SU-DHL-6 (cell line): ENCODE measurements at regions not wholly inside any gene's neighbourhood (a gene's known extent, or its start where the extent isn't known, plus 50 kb on each side); places are given as distances from the start of the nearest gene placed in this dataset.

Source experiments
- H2AFZ ChIP-seq: fragments of 200-600 bp; sonication (generic); 2 replicates; pipeline ENCODE4 v1.6.1; 2014; ENCODE audit warnings: low read depth, mild to moderate bottlenecking, moderate library complexity, mixed read lengths, antibody characterized with exemption, low read length; ENCODE audit not compliant: severe bottlenecking
- H3F3A ChIP-seq: fragments of 200-600 bp; shearing (Covaris generic); 2 replicates; pipeline ENCODE4 v1.6.0; 2016; ENCODE audit warnings: antibody characterized with exemption, mild to moderate bottlenecking; ENCODE audit not compliant: insufficient read depth
- H3K27ac ChIP-seq: fragments of 200-600 bp; sonication (generic); 2 replicates; pipeline ENCODE4 v1.5.1; 2016; ENCODE audit warnings: low read depth, mild to moderate bottlenecking, low read length, moderate library complexity, mixed read lengths
- H3K27me3 ChIP-seq: fragments of 200-600 bp; sonication (generic), shearing (Covaris generic); 2 replicates; pipeline ENCODE4 v1.6.0; 2014; ENCODE audit warnings: mild to moderate bottlenecking, low read length
- H3K36me3 ChIP-seq: fragments of 200-600 bp; sonication (generic); 2 replicates; pipeline ENCODE4 v1.6.1; 2014; ENCODE audit warnings: mild to moderate bottlenecking, low read length, mixed read lengths
- H3K4me2 ChIP-seq: fragments of 300-600, 200-600 bp; shearing (Covaris generic), sonication (generic); 2 replicates; pipeline ENCODE4 v1.6.0; 2014; ENCODE audit warnings: low read length, low read depth, mild to moderate bottlenecking; ENCODE audit not compliant: poor library complexity, severe bottlenecking
- H3K4me3 ChIP-seq: fragments of 200-600 bp; sonication (generic); 2 replicates; pipeline ENCODE4 v1.5.1; 2014; ENCODE audit warnings: antibody characterized with exemption, low read length, mild to moderate bottlenecking, mixed read lengths; ENCODE audit not compliant: insufficient read depth, poor library complexity, severe bottlenecking
- H3K79me2 ChIP-seq: fragments of 200-600 bp; sonication (generic); 2 replicates; pipeline ENCODE4 v1.6.1; 2014; ENCODE audit warnings: mild to moderate bottlenecking, low read length, moderate library complexity; ENCODE audit not compliant: insufficient read depth
- H3K9ac ChIP-seq: fragments of 200-600 bp; sonication (generic); 2 replicates; pipeline ENCODE4 v1.7.0; 2014; ENCODE audit warnings: mild to moderate bottlenecking, low read length
- H3K9me2 ChIP-seq: fragments of 200-600 bp; sonication (generic); replicated peaks from 2 replicates; pipeline ENCODE4 v1.6.1; 2014; ENCODE audit warnings: low read length; ENCODE audit not compliant: insufficient read depth
- H3K9me3 ChIP-seq: fragments of 200-600 bp; sonication (generic); 2 replicates; pipeline ENCODE4 v1.6.1; 2014; ENCODE audit warnings: low read length, mixed read lengths; ENCODE audit not compliant: insufficient read depth
- H4K20me1 ChIP-seq: fragments of 200-600 bp; sonication (generic); 2 replicates; pipeline ENCODE4 v1.6.1; 2014; ENCODE audit warnings: low read depth, mild to moderate bottlenecking, antibody characterized with exemption, low read length, moderate library complexity, mixed read lengths
- EZH2phosphoT487 ChIP-seq: fragments of 200-600 bp; sonication (generic), shearing (Covaris generic); conservative IDR thresholded peaks from 2 replicates; pipeline ENCODE4 v1.6.1; 2018; ENCODE audit warnings: mild to moderate bottlenecking, antibody characterized with exemption, low read length, moderate library complexity, mixed read lengths
- TF ChIP-seq, protein P1 (sequence below): fragments of 200-600 bp; sonication (generic); IDR thresholded peaks from one replicate; pipeline ENCODE4 v1.5.1; 2017; ENCODE audit warnings: antibody characterized with exemption, mild to moderate bottlenecking, low read length, moderate library complexity; ENCODE audit not compliant: insufficient read depth, poor library complexity, severe bottlenecking

- H3K79me2 ChIP-seq, result no peaks in the 10 kb centered on the region
- H3K4me3 ChIP-seq, result no peak overlapping the region
- H2AFZ ChIP-seq, result no peak overlapping the region
- H4K20me1 ChIP-seq, result no peaks in the 10 kb centered on the region
- H3K9me3 ChIP-seq, result no peaks in the 10 kb centered on the region
- no peak overlapping the region for H3K4me2 ChIP-seq
- TF ChIP-seq EZH2phosphoT487, result no peak
- TF ChIP-seq, protein P1, sequence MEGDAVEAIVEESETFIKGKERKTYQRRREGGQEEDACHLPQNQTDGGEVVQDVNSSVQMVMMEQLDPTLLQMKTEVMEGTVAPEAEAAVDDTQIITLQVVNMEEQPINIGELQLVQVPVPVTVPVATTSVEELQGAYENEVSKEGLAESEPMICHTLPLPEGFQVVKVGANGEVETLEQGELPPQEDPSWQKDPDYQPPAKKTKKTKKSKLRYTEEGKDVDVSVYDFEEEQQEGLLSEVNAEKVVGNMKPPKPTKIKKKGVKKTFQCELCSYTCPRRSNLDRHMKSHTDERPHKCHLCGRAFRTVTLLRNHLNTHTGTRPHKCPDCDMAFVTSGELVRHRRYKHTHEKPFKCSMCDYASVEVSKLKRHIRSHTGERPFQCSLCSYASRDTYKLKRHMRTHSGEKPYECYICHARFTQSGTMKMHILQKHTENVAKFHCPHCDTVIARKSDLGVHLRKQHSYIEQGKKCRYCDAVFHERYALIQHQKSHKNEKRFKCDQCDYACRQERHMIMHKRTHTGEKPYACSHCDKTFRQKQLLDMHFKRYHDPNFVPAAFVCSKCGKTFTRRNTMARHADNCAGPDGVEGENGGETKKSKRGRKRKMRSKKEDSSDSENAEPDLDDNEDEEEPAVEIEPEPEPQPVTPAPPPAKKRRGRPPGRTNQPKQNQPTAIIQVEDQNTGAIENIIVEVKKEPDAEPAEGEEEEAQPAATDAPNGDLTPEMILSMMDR, result no peak
- no peaks in the 10 kb centered on the region for H3K27me3 ChIP-seq
- no peak overlapping the region for H3K9ac ChIP-seq
- no peaks in the 10 kb centered on the region for H3F3A ChIP-seq
- no peaks in the 10 kb centered on the region for H3K36me3 ChIP-seq
- H3K27ac ChIP-seq, result no peak overlapping the region
- H3K9me2 ChIP-seq, result no peaks in the 10 kb centered on the region
Measured at GRCh38 chr5:99063737-99064136, 134.9 kb upstream of the CHD1 start.

- Histone ChIP-seq H3K9ac (no peak overlapping the region), H3K27me3 (no peaks in the 10 kb centered on the region)
Measured at GRCh38 chr5:99061711-99062110, 132.9 kb upstream of the CHD1 start.

DNA sequence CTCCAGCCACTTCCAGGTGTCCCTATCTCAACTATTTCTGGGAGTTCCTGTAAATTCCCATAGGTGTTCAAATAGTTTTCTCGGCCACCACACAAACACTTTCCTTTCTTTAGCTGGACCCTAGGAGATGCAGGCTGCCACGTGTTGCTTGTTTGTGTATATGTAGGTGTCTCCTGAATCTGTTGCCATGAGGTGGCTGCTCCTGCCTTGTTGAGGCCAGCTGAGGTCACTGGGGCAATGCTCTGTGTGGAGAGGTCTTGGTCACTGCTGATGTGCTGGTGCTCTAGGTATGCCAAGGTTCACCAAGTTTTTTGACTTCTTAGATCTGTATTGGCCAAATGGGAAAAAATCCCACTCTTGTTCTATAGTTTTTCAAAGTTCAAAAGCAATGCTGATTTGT is 132.5 kb upstream of the CHD1 start:
- Histone ChIP-seq H3K79me2 (no peaks in the 10 kb centered on the region), H2AFZ (no peak overlapping the region), H3K4me3 (no peak overlapping the region), H3K4me2 (no peak overlapping the region), H3K27me3 (no peaks in the 10 kb centered on the region), H3K9me3 (no peaks in the 10 kb centered on the region), H3K9ac (no peak overlapping the region), H3K9me2 (no peaks in the 10 kb centered on the region), H3F3A (no peaks in the 10 kb centered on the region), H3K36me3 (no peaks in the 10 kb centered on the region), H4K20me1 (no peaks in the 10 kb centered on the region), H3K27ac (no peak overlapping the region)
- TF ChIP-seq, protein P1, result no peak
- no peak for TF ChIP-seq EZH2phosphoT487

More at GRCh38 chr5:99061711-99062110, 132.9 kb upstream of the CHD1 start:
- no peaks in the 10 kb centered on the region for H3K9me2 ChIP-seq
- H3K4me3 ChIP-seq, result no peak overlapping the region
- no peak overlapping the region for H2AFZ ChIP-seq
- no peak overlapping the region for H3K27ac ChIP-seq
- H4K20me1 ChIP-seq, result no peaks in the 10 kb centered on the region
- H3K9me3 ChIP-seq, result no peaks in the 10 kb centered on the region
- no peaks in the 10 kb centered on the region for H3K36me3 ChIP-seq
- TF ChIP-seq EZH2phosphoT487, result no peak
- TF ChIP-seq, protein P1, result no peak
- H3K4me2 ChIP-seq, result no peak overlapping the region
- H3K79me2 ChIP-seq, result no peaks in the 10 kb centered on the region
- no peaks in the 10 kb centered on the region for H3F3A ChIP-seq
